NT2/D1 (cell line): ENCODE measurements at regions not wholly inside any gene's neighbourhood (a gene's known extent, or its start where the extent isn't known, plus 50 kb on each side); places are given as distances from the start of the nearest gene placed in this dataset.

Experiments
- SUZ12 ChIP-seq: IDR thresholded peaks from 2 replicates; pipeline ENCODE4 v1.6.1; 2011; ENCODE audit not compliant: insufficient read length, insufficient read depth; ENCODE audit errors: extremely low read depth
- YY1 ChIP-seq: IDR thresholded peaks from 2 replicates; pipeline ENCODE4 v1.6.1; 2011; ENCODE audit not compliant: insufficient read length, insufficient read depth
- ZNF274 ChIP-seq: IDR thresholded peaks from 2 replicates; pipeline ENCODE4 v1.6.1; 2011; ENCODE audit warnings: mild to moderate bottlenecking, low read depth, low read length

DNA sequence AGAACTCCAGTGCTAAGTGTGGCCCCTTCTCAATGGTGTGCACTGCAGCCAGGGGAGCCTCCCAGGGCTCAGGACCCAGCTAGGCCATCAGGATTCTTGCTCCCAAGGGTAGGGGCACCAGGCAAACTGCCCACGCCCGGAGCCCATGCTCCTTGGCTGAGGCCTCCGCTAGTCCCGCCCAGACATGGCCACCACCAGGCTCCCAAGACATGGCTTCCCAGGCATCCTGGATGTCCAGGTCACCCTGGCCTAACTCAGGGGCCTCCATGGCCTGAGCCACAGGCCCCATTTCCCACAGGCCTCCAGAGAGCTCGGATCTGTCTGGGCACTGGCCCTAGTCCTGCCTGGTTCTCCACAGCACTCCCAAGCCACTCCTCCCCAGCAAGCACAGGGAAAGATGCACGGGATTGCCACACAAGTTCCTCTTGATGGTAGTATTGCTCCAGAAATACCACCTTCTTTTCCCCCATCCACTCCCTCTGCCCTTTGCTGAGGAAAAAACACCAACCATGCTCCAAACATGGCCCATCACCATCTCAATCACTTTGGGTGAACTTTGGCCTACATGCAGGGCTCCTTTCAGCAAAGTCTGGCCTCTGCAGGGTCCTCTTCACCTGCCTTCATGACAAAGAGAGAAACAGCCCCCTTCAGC, 274.7 kb upstream of the AGTR2 start:
- no peak for TF ChIP-seq YY1
- TF ChIP-seq ZNF274: no peak
- TF ChIP-seq SUZ12: no peak
